CD4-positive, alpha-beta T cell treated with Interleukin-21 for 1 hour (primary cell): ENCODE measurements at regions not wholly inside any gene's neighbourhood (a gene's known extent, or its start where the extent isn't known, plus 50 kb on each side); places are given as distances from the start of the nearest gene placed in this dataset.

Experiments
- DNase-seq: peaks from one replicate; pipeline ENCODE4 v3.0.0-alpha.2; 2020

DNA sequence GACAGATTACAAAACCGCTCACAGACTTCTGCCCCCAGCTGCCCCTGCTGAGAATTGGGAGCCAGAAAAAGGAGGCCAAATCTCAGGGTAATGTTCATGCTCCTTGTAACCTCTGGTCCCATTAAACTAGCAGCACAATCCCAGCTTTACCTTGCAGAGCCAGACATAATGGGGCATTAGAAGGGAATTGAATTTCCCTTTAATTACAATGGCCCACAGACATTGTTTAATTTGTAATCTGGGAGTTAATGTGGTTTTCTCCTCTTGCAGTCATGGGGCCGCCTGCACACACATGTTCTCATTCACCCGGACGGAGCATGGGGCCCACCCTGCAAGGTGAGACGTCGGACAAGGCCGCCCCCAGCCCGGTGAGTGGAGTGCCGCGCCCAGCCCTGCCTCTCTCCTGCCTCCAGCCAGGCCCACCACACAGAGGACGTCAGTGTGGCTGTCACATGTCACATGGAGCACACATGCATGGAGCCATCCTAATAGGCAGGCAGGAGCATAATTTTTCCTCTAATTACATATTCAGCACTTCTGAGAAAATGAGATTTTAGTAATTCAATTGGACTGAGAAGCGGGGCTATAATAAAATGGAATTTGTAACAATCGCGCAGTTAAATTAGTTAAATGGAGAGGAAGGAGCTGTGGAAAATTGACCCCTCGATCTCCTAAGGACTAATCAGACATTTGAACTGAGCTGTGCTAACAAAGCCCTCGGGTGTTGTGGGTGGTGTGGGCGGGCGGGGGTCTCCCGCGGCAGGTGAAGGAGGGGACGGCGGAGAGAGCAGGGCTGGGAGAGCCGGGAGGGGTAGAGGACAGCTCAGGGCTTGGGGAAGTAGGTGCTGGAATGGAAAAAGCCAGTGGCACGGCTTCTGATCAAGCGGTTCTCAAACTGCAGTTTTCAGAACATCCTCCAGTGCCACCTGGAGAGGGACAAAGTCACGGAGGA is 87.7 kb downstream of the ENGASE start:
- no peak for DNase-seq

GRCh38 chr17:79160980-79161636 is 86.5 kb downstream of the ENGASE start:
- DNase-seq: no peak

GRCh38 chr17:79159926-79160325 is 85.3 kb downstream of the ENGASE start:
- DNase-seq: no peak

- no peak for DNase-seq
These were observed 84.8 kb downstream of the ENGASE start for GRCh38 chr17:79159471-79159870.

DNA sequence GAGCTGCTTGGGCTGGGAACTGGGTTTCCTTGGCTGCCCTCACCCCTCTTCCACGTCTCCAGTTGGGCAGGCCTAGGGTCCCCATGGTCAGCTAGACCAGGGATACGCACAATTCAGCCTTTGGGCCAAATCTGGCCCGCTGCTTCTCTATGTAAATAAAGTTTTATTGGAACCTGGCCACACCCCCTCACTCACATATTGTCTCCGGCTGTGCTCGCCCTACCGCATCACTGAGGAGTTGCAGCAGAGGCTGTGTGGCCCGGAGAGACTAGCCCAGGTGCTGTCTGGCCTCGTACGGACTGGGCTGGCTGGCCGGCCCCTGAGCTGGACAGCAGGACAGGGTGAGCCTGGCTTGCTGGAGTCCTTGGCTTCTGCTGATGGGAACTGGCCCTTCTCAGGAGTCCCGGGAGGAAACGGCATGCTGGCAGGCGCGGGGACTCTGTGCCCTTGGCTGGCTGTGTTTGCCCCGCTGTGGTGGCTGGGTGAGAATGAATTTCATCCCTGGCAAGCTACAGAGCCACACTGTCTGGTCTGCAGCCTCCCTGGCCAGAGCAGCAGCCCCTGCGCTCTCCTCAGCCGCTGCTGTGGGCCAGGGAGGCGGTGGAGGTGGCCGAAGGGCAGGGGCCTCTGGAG is 82.0 kb downstream of the ENGASE start:
- DNase-seq: no peak

DNA sequence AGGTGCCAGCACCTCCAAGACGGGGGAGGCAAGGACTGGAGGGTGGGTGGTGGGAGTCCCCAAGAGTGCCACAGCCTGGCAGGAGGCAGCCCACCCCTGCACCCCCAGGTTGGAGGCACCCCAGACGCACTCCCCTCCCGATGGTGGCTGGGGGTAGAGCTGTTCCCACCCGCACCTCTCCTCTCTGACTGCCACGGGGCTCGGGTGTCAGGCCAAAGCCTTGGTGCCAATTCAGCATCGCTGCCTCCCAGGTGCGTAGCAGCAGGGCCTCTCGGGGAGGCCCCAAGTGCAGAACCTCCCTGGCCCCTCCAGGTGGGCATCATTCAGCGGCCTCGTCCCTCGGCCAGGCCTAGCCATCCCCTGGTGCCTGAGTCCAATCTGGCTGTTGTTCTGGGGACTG is 81.1 kb downstream of the ENGASE start:
- DNase-seq: no peak

DNA sequence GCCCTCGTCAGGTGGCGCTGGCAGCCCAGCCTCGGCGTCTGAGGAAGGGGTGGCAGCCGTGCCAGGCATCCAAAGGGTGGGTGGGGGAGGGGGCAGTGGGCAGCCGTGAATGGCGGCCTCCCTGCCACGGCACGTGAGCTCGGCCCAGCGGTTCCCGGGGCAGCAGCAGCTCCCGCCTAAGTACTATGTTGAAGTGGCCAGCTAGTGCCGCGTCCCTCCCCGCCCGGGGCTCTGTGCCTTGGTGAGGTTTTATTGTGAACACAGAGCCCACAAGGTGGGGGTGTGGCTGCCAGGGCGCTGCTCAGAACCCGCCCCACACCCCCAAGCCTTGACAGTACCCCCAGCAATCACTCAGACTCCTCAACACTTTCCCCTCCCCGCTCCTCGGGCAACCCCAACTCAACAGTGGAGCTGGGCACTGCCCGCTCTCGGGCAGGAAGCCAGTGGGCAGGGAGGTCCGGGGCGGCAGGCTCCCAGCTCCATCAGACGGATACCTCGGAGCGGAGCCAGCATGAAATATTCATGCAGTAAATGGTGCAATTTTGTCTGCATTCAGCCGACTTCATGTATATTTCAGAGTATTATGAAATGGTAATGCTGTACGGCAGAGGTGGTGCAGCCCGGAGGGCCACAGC is 80.4 kb downstream of the ENGASE start:
- no peak for DNase-seq

DNA sequence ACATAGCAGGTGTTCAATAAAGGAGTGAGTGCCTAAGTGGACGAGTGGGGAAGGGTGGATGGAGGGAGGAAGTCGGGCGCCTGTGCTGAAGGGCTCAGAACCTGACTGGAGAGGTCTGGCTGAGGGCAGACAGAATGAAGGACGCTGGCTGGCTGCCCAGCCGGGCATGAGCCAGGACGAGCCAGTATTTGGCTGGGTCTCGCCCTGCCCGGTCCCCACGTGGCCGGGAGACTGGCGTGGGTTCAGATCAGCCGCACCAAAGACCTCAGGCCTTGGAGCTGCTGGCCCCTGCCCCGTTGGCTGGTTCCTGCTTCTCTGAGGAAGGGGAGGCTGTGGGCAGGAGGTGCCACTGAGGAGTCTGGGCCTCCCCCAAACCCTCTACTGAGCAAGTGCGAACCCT is 79.8 kb downstream of the ENGASE start:
- DNase-seq: no peak

GRCh38 chr17:79153367-79154130 is 78.9 kb downstream of the ENGASE start:
- no peak for DNase-seq

- DNase-seq: no peak
These were observed 78.0 kb downstream of the ENGASE start for GRCh38 chr17:79152636-79153035.

DNA sequence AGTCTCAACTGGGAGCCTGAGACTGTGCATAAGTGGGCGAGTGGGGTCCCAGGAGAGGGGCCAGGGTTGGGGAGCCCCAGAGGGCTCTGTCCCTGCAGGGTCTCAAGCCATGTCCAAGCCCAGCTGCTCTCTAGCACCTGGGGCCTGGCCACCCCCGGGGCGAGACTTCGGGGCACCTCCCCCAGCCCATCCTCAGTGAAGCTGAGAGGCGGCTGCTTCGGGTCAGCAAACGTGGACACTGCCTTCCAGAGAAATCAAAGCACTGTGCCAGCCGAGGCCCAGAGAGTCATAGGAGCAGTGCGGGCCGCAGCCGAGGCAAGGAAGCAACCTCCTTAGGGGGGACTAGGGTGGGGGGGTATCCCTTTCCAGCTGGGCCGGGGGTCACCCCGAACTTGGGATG is 77.5 kb downstream of the ENGASE start:
- no peak for DNase-seq

GRCh38 chr17:79150799-79151198 is 76.2 kb downstream of the ENGASE start:
- DNase-seq: no peak

DNA sequence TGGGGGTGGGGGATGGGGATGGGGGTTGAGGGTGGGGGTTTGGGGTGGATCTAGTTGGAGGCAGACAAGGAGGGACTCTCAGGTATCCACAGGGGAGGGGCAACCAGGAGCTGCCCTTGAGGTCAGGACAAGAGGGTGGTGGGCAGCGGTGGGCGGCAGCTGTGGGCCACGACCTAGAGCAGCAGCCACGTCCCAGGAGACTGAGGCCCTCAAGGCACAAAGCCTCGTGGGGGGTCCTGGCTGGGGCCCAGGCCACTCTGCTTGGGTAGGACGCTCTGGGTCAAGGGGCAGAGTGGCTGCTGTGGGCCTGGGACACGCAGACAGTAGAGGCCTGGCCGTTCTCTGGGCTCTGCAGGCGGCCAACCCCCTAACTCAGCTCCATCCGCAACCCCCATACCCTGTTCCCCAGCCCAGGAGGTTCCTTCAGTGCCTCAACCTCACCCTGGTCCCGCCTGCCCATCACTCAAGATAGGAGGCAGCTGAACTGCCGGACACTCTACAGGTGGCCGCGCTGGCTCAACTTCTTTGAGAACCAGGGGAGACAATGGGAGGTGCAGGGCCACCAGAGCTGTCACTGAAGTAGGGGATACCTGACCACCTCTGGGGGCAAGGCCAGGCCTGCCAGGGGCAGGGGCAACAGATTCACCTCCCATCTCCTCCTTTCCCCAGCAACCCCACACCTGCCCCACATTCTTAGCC is 75.6 kb downstream of the ENGASE start:
- no peak for DNase-seq

DNA sequence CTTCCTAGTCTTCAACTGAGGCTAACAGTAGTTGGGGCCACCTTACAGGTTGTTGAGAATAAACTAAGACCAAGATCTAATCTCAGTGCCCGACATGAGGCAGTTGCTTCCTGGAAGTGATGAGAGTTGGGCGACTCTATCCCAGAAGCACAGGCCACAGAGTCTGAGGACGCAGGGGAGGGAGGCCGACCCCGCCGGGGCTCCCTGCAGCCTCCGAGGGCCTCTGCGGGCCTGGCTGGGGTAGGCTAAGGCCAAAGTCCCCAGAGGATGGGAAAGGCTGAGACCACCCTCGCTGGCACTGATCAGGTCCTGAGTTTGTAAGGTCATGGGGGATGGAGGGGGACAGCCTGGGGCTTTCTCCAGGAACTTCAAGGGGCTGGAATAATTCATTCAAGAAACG is 74.0 kb downstream of the ENGASE start:
- no peak for DNase-seq

GRCh38 chr17:79147746-79148506 is 73.3 kb downstream of the ENGASE start:
- DNase-seq: no peak

GRCh38 chr17:79146562-79146961 is 71.9 kb downstream of the ENGASE start:
- no peak for DNase-seq

GRCh38 chr17:79145548-79145947 is 70.9 kb downstream of the ENGASE start:
- no peak for DNase-seq

DNA sequence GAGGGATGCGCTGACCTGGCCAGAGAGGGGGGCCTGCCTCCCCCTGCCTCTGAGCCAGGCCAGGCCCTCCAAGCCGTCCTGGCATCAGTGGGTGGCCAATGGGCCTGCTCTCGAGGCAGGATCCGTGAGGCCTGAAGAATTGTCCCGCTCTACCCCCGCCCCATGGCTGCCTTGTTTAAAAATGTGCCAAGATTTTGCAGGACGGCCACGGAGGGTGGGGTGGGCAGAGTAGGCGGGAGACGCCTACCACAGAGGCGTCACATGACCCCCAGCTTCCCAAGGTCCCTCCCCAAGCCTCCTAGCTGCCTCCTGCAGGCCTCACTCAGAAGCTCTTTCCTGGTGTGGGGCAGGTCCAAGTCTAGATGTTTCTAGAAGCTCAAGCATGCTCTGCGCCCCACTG is 69.5 kb downstream of the ENGASE start:
- DNase-seq: no peak

DNA sequence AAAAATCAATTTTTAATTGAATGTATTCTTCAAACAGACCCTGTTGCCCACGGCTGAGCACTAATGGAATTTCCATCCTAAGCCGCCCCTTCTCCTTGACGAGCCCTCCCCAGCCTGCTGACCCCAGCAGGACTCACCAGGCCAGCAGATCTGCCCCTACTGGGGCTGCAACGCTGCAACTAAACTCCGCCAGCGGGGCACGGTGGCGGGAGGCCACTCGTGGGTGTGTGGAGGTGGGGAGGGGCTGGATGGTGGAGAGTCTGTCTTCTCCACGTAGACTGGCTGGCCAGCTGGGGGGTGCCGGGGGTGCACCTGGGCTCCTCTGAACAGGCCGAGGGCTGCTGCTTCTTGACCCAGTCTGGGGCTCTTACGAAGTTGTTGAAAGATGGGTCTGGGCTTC is 67.8 kb downstream of the ENGASE start:
- DNase-seq: no peak

GRCh38 chr17:79141578-79142355 is 67.1 kb downstream of the ENGASE start:
- DNase-seq: no peak
